ENCODE measurements at regions not wholly inside any gene's neighbourhood (a gene's known extent, or its start where the extent isn't known, plus 50 kb on each side); places are given as distances from the start of the nearest gene placed in this dataset.

GRCh38 chr15:70196372-70197316, 98.9 kb upstream of the TLE3 start:
- TF ChIP-seq, protein P1, sequence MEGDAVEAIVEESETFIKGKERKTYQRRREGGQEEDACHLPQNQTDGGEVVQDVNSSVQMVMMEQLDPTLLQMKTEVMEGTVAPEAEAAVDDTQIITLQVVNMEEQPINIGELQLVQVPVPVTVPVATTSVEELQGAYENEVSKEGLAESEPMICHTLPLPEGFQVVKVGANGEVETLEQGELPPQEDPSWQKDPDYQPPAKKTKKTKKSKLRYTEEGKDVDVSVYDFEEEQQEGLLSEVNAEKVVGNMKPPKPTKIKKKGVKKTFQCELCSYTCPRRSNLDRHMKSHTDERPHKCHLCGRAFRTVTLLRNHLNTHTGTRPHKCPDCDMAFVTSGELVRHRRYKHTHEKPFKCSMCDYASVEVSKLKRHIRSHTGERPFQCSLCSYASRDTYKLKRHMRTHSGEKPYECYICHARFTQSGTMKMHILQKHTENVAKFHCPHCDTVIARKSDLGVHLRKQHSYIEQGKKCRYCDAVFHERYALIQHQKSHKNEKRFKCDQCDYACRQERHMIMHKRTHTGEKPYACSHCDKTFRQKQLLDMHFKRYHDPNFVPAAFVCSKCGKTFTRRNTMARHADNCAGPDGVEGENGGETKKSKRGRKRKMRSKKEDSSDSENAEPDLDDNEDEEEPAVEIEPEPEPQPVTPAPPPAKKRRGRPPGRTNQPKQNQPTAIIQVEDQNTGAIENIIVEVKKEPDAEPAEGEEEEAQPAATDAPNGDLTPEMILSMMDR (IDR thresholded peaks at IDR 0.05; ENCODE audit: insufficient read depth, low read length) = no peak
- no peak for TF ChIP-seq POLR2AphosphoS5 (IDR thresholded peaks at IDR 0.05; ENCODE audit: low read depth)
- TF ChIP-seq, protein P2, sequence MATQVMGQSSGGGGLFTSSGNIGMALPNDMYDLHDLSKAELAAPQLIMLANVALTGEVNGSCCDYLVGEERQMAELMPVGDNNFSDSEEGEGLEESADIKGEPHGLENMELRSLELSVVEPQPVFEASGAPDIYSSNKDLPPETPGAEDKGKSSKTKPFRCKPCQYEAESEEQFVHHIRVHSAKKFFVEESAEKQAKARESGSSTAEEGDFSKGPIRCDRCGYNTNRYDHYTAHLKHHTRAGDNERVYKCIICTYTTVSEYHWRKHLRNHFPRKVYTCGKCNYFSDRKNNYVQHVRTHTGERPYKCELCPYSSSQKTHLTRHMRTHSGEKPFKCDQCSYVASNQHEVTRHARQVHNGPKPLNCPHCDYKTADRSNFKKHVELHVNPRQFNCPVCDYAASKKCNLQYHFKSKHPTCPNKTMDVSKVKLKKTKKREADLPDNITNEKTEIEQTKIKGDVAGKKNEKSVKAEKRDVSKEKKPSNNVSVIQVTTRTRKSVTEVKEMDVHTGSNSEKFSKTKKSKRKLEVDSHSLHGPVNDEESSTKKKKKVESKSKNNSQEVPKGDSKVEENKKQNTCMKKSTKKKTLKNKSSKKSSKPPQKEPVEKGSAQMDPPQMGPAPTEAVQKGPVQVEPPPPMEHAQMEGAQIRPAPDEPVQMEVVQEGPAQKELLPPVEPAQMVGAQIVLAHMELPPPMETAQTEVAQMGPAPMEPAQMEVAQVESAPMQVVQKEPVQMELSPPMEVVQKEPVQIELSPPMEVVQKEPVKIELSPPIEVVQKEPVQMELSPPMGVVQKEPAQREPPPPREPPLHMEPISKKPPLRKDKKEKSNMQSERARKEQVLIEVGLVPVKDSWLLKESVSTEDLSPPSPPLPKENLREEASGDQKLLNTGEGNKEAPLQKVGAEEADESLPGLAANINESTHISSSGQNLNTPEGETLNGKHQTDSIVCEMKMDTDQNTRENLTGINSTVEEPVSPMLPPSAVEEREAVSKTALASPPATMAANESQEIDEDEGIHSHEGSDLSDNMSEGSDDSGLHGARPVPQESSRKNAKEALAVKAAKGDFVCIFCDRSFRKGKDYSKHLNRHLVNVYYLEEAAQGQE (IDR thresholded peaks at IDR 0.05; ENCODE audit: insufficient replicate concordance, low read depth) = no peak
- no peak for TF ChIP-seq SPI1 (IDR thresholded peaks at IDR 0.05; ENCODE audit: borderline replicate concordance, low read depth)
